ENCODE measurements at regions not wholly inside any gene's neighbourhood (a gene's known extent, or its start where the extent isn't known, plus 50 kb on each side); places are given as distances from the start of the nearest gene placed in this dataset.

- TF ChIP-seq, protein P1, sequence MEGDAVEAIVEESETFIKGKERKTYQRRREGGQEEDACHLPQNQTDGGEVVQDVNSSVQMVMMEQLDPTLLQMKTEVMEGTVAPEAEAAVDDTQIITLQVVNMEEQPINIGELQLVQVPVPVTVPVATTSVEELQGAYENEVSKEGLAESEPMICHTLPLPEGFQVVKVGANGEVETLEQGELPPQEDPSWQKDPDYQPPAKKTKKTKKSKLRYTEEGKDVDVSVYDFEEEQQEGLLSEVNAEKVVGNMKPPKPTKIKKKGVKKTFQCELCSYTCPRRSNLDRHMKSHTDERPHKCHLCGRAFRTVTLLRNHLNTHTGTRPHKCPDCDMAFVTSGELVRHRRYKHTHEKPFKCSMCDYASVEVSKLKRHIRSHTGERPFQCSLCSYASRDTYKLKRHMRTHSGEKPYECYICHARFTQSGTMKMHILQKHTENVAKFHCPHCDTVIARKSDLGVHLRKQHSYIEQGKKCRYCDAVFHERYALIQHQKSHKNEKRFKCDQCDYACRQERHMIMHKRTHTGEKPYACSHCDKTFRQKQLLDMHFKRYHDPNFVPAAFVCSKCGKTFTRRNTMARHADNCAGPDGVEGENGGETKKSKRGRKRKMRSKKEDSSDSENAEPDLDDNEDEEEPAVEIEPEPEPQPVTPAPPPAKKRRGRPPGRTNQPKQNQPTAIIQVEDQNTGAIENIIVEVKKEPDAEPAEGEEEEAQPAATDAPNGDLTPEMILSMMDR (IDR thresholded peaks at IDR 0.05), result no peak
- no peak for TF ChIP-seq POLR2A (IDR thresholded peaks at IDR 0.05)
These were observed 526.7 kb upstream of the AGA start for GRCh38 chr4:177968817-177969442.

Measured in heart left ventricle (tissue), 13 donors.